ENCODE measurements at regions not wholly inside any gene's neighbourhood (a gene's known extent, or its start where the extent isn't known, plus 50 kb on each side); places are given as distances from the start of the nearest gene placed in this dataset.
"Not testable (repeated sequence)": the region's sequence is repeated elsewhere in the genome, so short reads cannot be mapped to it uniquely, and the experiment has no call there.

DNA sequence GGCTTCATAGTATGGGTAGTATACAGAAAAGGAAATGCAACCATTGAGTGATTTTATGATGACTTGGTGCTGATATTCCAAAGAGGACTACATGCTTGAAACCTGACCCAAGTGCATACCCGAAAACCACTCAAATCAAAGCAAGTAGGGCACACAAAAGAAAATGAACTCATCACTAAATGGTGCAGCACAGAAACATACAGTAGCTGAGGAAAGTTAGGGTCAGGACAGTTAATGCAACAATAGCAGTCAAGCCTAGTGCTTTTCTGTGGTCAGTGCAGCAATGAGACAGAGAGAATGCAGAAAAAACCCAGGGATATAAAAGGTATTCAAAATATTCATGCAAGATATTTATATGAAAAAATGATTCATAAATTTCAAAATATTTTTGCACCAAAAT lies 711.1 kb downstream of the EPHA7 start:
- no peak for DNase-seq

GRCh38 chr6:92706976-92707375 lies 712.4 kb downstream of the EPHA7 start:
- DNase-seq, result no peak

- DNase-seq, result no peak
Measured at GRCh38 chr6:92701425-92702096, 717.8 kb downstream of the EPHA7 start.

GRCh38 chr6:92700411-92700810 lies 718.9 kb downstream of the EPHA7 start:
- DNase-seq, result no peak

DNA sequence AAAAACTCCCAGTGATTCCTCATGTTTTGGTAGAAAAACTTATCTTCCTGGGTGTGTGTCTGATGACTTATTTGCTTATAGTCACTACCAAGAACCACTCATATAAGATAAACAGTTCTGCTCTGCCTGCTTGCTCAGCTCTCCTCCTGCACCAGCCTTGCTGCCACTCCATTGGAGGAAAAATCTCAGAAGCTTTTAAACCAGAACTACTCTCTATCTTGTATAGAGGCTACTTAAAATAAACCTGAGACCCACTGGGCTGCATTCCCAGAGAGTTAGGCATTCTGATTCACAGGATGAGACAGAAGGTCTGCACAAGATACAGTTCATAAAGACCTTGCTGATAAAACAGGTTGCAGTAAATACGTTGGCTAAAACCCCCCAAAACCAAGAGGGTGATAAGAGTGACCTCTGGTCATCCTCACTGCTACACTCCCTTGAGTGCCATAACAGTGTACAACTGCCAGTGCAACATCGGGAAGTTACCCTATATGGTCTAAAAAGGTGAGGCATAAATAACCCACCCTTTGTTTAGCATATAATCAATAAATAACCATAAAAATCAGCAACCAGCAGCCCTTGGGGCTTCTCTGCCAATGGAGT lies 728.3 kb downstream of the EPHA7 start:
- DNase-seq, result no peak

- DNase-seq, result no peak
Measured at GRCh38 chr6:92688342-92688741, 731.0 kb downstream of the EPHA7 start.

DNA sequence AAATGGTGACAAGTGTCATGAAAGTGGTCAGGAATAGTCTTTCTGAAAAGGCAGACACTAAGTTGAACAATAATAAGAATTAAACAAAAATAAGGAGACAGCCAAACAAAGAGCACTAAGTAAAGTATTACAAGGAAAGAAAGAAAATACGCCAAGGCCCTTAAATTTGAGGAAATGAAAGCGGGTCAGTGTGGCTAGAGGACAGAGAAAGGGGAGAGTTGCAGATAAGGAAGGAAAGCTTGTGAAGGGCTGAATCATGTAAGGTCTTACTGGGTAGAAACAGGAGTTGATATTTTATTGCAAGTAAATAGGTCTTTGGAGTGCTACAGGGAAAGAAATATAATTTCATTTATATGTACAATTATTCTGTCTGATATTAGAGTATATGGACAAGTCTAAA lies 732.1 kb downstream of the EPHA7 start:
- no peak for DNase-seq

- DNase-seq, result no peak
Measured at GRCh38 chr6:92684386-92684785, 735.0 kb downstream of the EPHA7 start.

DNA sequence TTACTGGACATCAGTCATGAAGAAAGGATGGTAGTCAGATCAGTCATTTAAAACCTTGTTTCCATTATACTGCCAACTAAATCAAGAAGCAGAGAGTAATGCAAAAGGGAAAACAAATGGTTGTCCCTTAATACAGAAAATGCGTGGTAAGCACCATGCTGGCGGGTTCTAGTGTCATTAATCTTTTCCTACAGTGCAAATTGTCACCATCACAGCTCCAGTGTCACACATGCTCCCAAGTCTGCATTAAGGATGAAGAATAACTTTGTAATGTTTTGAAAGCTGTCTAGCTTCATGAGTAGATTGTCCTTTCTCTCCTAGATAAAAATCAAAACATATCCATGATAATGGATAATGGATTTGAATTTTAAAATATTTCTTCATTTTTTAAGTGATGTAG lies 735.6 kb downstream of the EPHA7 start:
- DNase-seq, result no peak

DNA sequence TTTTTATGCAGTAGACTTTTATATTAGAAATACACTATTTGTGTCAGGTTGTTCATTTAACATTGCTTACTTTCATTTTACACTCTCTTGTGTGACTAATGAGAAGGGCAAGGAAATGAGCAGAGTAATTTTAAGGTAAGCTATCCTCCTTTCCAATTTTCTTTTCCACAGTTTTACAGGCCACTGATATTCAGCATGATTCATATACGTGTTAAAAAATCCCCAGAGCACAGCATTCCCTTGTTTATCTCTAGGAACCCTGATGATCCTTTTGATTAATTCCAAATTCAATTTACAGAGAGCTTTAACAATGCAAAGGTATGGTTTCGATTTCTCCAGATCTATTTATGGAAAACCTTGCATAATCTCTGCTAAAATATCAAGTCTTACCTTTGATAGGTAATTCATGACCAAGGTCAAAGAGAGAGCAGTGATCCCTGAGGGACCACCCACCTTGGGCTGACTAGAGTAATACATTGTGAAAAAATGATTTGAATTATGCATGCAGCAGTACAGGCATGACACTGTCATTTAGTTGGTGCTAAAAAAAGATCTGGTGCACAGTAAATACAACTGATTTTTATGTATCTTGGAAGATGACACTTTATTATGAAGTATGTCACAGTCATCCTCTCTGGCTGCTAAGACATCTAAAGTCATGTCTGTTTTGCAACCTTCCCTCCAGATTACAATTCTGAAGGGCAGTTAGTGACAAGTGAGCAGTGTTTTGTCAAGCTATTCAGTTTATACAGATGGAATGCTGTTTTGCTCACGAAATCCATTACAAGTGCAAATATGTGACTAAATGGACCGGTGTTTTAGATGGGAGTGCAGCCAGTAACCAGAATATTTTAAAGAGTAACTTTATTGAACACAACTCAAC lies 736.6 kb downstream of the EPHA7 start:
- no peak for DNase-seq

GRCh38 chr6:92681401-92681800 lies 738.0 kb downstream of the EPHA7 start:
- DNase-seq, result no peak

DNA sequence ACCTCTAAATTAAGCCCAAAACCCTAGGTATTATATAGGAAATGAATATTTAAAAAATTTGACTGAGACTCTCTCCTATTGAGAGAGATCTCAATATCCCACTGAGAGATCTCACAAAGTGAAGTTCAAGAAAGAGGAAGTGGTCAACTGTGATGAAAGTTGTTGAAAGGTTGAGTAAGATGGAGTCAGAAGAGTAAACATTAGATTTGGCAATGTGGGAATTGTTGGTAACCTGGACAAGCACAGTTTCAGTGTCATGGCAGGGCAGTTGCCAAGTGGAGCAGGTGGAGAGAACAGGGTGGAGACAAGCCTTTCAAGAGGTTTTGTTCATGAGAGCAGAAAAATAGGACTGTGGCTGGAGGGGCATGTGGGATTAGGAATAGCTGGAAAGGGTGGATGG lies 747.9 kb downstream of the EPHA7 start:
- not testable (repeated sequence) for DNase-seq

GRCh38 chr6:92667843-92668242 lies 751.5 kb downstream of the EPHA7 start:
- DNase-seq, result no peak

GRCh38 chr6:92648364-92649086 lies 770.8 kb downstream of the EPHA7 start:
- DNase-seq, result no peak

- DNase-seq, result no peak
Measured at GRCh38 chr6:92647630-92648029, 771.7 kb downstream of the EPHA7 start.

GRCh38 chr6:92644104-92644791 lies 775.1 kb downstream of the EPHA7 start:
- peak in 1 of 5 experiments; percentile 8 for DNase-seq

- no peak for DNase-seq
Measured at GRCh38 chr6:92635553-92636153, 783.7 kb downstream of the EPHA7 start.

- DNase-seq, result no peak
Measured at GRCh38 chr6:92634561-92634960, 784.8 kb downstream of the EPHA7 start.

GRCh38 chr6:92623431-92623830 lies 795.9 kb downstream of the EPHA7 start:
- DNase-seq, result no peak

DNA sequence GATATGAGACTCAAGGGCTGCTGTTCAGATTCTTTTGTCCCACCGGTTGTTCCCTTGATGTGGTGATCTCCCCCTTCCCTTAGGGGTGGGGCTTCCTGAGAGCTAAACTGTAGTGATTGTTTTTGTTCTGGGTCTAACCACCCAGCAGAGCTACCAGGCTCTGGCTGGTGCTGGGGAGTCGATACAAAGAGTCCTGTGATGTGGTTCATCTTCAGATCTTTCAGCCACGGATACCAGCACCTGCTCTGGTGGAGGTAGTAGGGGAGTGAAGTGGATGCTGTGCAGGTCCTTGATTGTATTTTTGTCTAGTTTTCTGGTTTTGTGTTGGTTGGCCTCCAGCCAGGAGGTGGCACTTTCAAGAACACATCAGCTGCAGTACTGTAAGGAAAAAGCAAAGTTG lies 801.6 kb downstream of the EPHA7 start:
- DNase-seq, result no peak

DNA sequence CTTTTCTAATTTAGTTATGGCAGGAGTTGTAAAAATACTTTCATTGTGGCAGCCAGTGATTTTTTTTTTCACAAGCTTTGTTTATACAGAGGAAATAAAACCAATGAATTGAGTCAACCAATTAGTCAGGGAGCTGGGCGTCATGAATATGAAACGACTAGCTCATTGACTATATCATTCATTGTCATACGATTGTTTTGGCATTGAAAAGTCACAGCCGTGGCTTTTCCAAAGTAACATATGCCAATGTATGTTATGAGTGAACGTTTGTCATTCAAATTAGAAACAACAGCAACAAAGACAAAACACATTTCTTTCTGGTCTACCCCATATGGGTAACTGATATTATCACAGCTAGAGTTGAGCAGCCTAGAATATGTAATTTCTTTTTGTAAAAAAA lies 810.6 kb downstream of the EPHA7 start:
- no peak for DNase-seq

GRCh38 chr6:92593201-92593600 lies 826.2 kb downstream of the EPHA7 start:
- no peak for DNase-seq
